Stimulated activated CD4-positive, alpha-beta T cell treated with anti-CD3 and anti-CD28 coated beads, Interleukin-1b, Interleukin-23, amount 100 ng/mL, for 48 hours (primary cell): ENCODE measurements at regions not wholly inside any gene's neighbourhood (a gene's known extent, or its start where the extent isn't known, plus 50 kb on each side); places are given as distances from the start of the nearest gene placed in this dataset.

Experiments
- DNase-seq: peaks from one replicate; pipeline ENCODE4 v3.0.0-alpha.2; 2020

- DNase-seq: no peak
Observed at GRCh38 chr3:9301091-9301490, 51.6 kb upstream of the SRGAP3 start.

GRCh38 chr3:9301798-9302197 lies 52.4 kb upstream of the SRGAP3 start:
- peak; percentile 8 for DNase-seq

GRCh38 chr3:9302425-9303181 lies 53.2 kb upstream of the SRGAP3 start:
- DNase-seq: peak; percentile 77

GRCh38 chr3:9308298-9308990 lies 54.4 kb upstream of the THUMPD3 start:
- DNase-seq: no peak

GRCh38 chr3:9310043-9310442 lies 52.8 kb upstream of the THUMPD3 start:
- no peak for DNase-seq

GRCh38 chr3:9311228-9311627 lies 51.6 kb upstream of the THUMPD3 start:
- DNase-seq: no peak
